GM23248 (cell line): ENCODE measurements at regions not wholly inside any gene's neighbourhood (a gene's known extent, or its start where the extent isn't known, plus 50 kb on each side); places are given as distances from the start of the nearest gene placed in this dataset.
"Not testable (repeated sequence)": the region's sequence is repeated elsewhere in the genome, so short reads cannot be mapped to it uniquely, and the experiment has no call there.

Experiments used
- DNase-seq: peaks from one replicate; pipeline ENCODE4 v3.0.0-alpha.2; 2015
- H2AFZ ChIP-seq: fragments of 200-600 bp; sonication (generic); 2 replicates; pipeline ENCODE4 v1.6.1; 2016; ENCODE audit warnings: antibody characterized with exemption
- H3F3A ChIP-seq: fragments of 200-600 bp; sonication (generic); 2 replicates; pipeline ENCODE4 v1.6.1; 2016; ENCODE audit warnings: mild to moderate bottlenecking, antibody characterized with exemption, mixed run types; ENCODE audit not compliant: insufficient read depth
- H3K27ac ChIP-seq: fragments of 200-600 bp; sonication (generic); 2 replicates; pipeline ENCODE4 v1.5.1; 2016; ENCODE audit warnings: mild to moderate bottlenecking
- H3K27me3 ChIP-seq: fragments of 200-600 bp; sonication (generic); replicated peaks from 2 replicates; pipeline ENCODE4 v1.6.1; 2016; ENCODE audit warnings: mild to moderate bottlenecking; ENCODE audit not compliant: insufficient read depth
- H3K36me3 ChIP-seq: fragments of 200-600 bp; sonication (generic); 2 replicates; pipeline ENCODE4 v1.6.1; 2016; ENCODE audit warnings: low read depth, mild to moderate bottlenecking
- H3K4me1 ChIP-seq: fragments of 200-600 bp; sonication (generic); 2 replicates; pipeline ENCODE4 v1.6.1; 2016; ENCODE audit warnings: mild to moderate bottlenecking; ENCODE audit not compliant: insufficient read depth
- H3K4me2 ChIP-seq: fragments of 200-600 bp; sonication (generic); one replicate; pipeline ENCODE4 v1.6.1; 2016; ENCODE audit warnings: mild to moderate bottlenecking; ENCODE audit not compliant: unreplicated experiment
- H3K4me3 ChIP-seq: fragments of 200-600 bp; sonication (generic); 2 replicates; pipeline ENCODE4 v1.5.1; 2016; ENCODE audit warnings: mild to moderate bottlenecking
- H3K79me2 ChIP-seq: fragments of 200-600 bp; sonication (generic); 2 replicates; pipeline ENCODE4 v1.6.1; 2016; ENCODE audit warnings: mild to moderate bottlenecking; ENCODE audit not compliant: insufficient read depth
- H3K9ac ChIP-seq: fragments of 200-600 bp; sonication (generic); 2 replicates; pipeline ENCODE4 v1.6.1; 2016; ENCODE audit warnings: mild to moderate bottlenecking
- H3K9me2 ChIP-seq: fragments of 200-600 bp; sonication (generic); 2 replicates; pipeline ENCODE4 v1.6.1; 2016; ENCODE audit warnings: mixed run types, mild to moderate bottlenecking, moderate library complexity; ENCODE audit not compliant: insufficient read depth
- H3K9me3 ChIP-seq: fragments of 200-600 bp; sonication (generic); one replicate; pipeline ENCODE4 v1.6.1; 2017; ENCODE audit warnings: low read depth
- H4K20me1 ChIP-seq: fragments of 200-600 bp; sonication (generic); 2 replicates; pipeline ENCODE4 v1.6.0; 2016; ENCODE audit not compliant: insufficient read depth
- EZH2 ChIP-seq: fragments of 200-600 bp; sonication (generic); IDR thresholded peaks from 2 replicates; pipeline ENCODE4 v1.6.1; 2018; ENCODE audit warnings: antibody characterized with exemption, mild to moderate bottlenecking; ENCODE audit not compliant: insufficient read depth, poor library complexity, severe bottlenecking
- EZH2phosphoT487 ChIP-seq: fragments of 200-600 bp; sonication (generic); IDR thresholded peaks from 2 replicates; pipeline ENCODE4 v1.6.1; 2018; ENCODE audit warnings: antibody characterized with exemption, moderate library complexity, mild to moderate bottlenecking, low read depth; ENCODE audit not compliant: insufficient read depth
- WGBS, 2 experiments: methylation state at CpG; one replicate each; pipeline ENCODE4 v1.1.6; 2015 to 2017; ENCODE audit warnings: low lambda C conversion rate in 2 of 2, low coverage in 1 of 2; ENCODE audit errors: missing lambda C conversion rate in 2 of 2; 5-methylcytosine and 5-hydroxymethylcytosine counted together
- in situ Hi-C: fragments of 300-500 bp; cut with MboI; formaldehyde crosslinking; loops from 2 replicates; pipeline ENCODE4 v1.15.0; 2020

- Histone ChIP-seq H4K20me1 (no peaks in the 10 kb centered on the region), H3K36me3 (no peaks in the 10 kb centered on the region), H3K4me2 (no peak overlapping the region), H3K9me2 (no peaks in the 10 kb centered on the region), H3K27me3 (no peaks in the 10 kb centered on the region), H3K9me3 (no peaks in the 10 kb centered on the region), H3F3A (peaks cover 14% of the 10 kb centered on the region; the same call in 1 of the 2 replicates), H3K4me1 (peaks cover 16% of the 10 kb centered on the region), H3K79me2 (no peaks in the 10 kb centered on the region), H3K27ac (no peak overlapping the region), H2AFZ (no peak overlapping the region), H3K9ac (no peak overlapping the region), H3K4me3 (no peak overlapping the region)
- 25 to 33% methylated on average over 1 of the region's 1 CpG for WGBS, 2 experiments
- TF ChIP-seq EZH2 = no peak
- no peak for TF ChIP-seq EZH2phosphoT487
- DNase-seq = no peak
- in situ Hi-C loops = no loop called here
Observed at GRCh38 chrX:46204721-46205422, 340.3 kb downstream of the ZNF674 start.

GRCh38 chrX:46202733-46203514, 342.3 kb downstream of the ZNF674 start:
- H3K4me3 ChIP-seq = no peak overlapping the region
- H3K9ac ChIP-seq = no peak overlapping the region
- in situ Hi-C loops = no loop called here
- no peak overlapping the region for H3K4me2 ChIP-seq
- H3K9me2 ChIP-seq = no peaks in the 10 kb centered on the region
- H2AFZ ChIP-seq = no peak overlapping the region
- H3K9me3 ChIP-seq = no peaks in the 10 kb centered on the region
- no peaks in the 10 kb centered on the region for H3K36me3 ChIP-seq
- peaks cover under 1% of the 10 kb centered on the region; the same call in 1 of the 2 replicates for H3F3A ChIP-seq
- H3K27me3 ChIP-seq = no peaks in the 10 kb centered on the region
- no peak for DNase-seq
- no peaks in the 10 kb centered on the region for H3K79me2 ChIP-seq
- TF ChIP-seq EZH2 (no peak), EZH2phosphoT487 (no peak)
- no peak overlapping the region for H3K27ac ChIP-seq
- H4K20me1 ChIP-seq = no peaks in the 10 kb centered on the region
- peaks cover under 1% of the 10 kb centered on the region for H3K4me1 ChIP-seq
- WGBS, 2 experiments = 72 to 77% methylated on average over 9 to 10 of the region's 10 CpGs

GRCh38 chrX:46200413-46200812, 344.8 kb downstream of the ZNF674 start:
- no peak overlapping the region for H3K9ac ChIP-seq
- DNase-seq = no peak

GRCh38 chrX:46198858-46199257, 346.4 kb downstream of the ZNF674 start:
- no peak overlapping the region for H3K27ac ChIP-seq
- no peaks in the 10 kb centered on the region for H3K9me2 ChIP-seq
- H3K4me3 ChIP-seq = no peak overlapping the region
- no peak overlapping the region for H3K4me2 ChIP-seq
- DNase-seq = no peak
- H3F3A ChIP-seq = no peaks in the 10 kb centered on the region
- H4K20me1 ChIP-seq = no peaks in the 10 kb centered on the region
- no peak overlapping the region for H2AFZ ChIP-seq
- H3K9me3 ChIP-seq = no peaks in the 10 kb centered on the region
- H3K36me3 ChIP-seq = no peaks in the 10 kb centered on the region
- 100% methylated on average over 1 of the region's 1 CpG for WGBS, 2 experiments
- no peaks in the 10 kb centered on the region for H3K27me3 ChIP-seq
- no peak overlapping the region for H3K9ac ChIP-seq
- in situ Hi-C loops = no loop called here
- TF ChIP-seq EZH2phosphoT487 (no peak), EZH2 (no peak)
- no peaks in the 10 kb centered on the region for H3K4me1 ChIP-seq
- no peaks in the 10 kb centered on the region for H3K79me2 ChIP-seq

More at GRCh38 chrX:46200413-46200812, 344.8 kb downstream of the ZNF674 start:
- 56 to 60% methylated on average over 1 of the region's 1 CpG for WGBS, 2 experiments
- Histone ChIP-seq H3K27ac (no peak overlapping the region), H2AFZ (no peak overlapping the region), H3K36me3 (no peaks in the 10 kb centered on the region), H3K79me2 (no peaks in the 10 kb centered on the region), H3F3A (no peaks in the 10 kb centered on the region), H3K4me1 (no peaks in the 10 kb centered on the region), H3K4me2 (no peak overlapping the region), H4K20me1 (no peaks in the 10 kb centered on the region), H3K4me3 (no peak overlapping the region), H3K9me2 (no peaks in the 10 kb centered on the region), H3K27me3 (no peaks in the 10 kb centered on the region), H3K9me3 (no peaks in the 10 kb centered on the region)
- in situ Hi-C loops = no loop called here
- TF ChIP-seq EZH2phosphoT487 = no peak
- TF ChIP-seq EZH2 = no peak

GRCh38 chrX:46186811-46187106, 358.5 kb downstream of the ZNF674 start:
- H3K9me2 ChIP-seq, H3K4me1 ChIP-seq, in situ Hi-C loops, H3K4me2 ChIP-seq, H3K79me2 ChIP-seq, DNase-seq, H4K20me1 ChIP-seq, H3K27ac ChIP-seq, H3K9ac ChIP-seq, H3K4me3 ChIP-seq, H3K27me3 ChIP-seq, H2AFZ ChIP-seq, H3K9me3 ChIP-seq, H3K36me3 ChIP-seq, H3F3A ChIP-seq: not testable (repeated sequence)
- 80% methylated on average over 2 of the region's 2 CpGs; no CpG with 5 or more reads in 1 of the 2 experiments for WGBS, 2 experiments
